ENCODE measurements at regions not wholly inside any gene's neighbourhood (a gene's known extent, or its start where the extent isn't known, plus 50 kb on each side); places are given as distances from the start of the nearest gene placed in this dataset.

DNA sequence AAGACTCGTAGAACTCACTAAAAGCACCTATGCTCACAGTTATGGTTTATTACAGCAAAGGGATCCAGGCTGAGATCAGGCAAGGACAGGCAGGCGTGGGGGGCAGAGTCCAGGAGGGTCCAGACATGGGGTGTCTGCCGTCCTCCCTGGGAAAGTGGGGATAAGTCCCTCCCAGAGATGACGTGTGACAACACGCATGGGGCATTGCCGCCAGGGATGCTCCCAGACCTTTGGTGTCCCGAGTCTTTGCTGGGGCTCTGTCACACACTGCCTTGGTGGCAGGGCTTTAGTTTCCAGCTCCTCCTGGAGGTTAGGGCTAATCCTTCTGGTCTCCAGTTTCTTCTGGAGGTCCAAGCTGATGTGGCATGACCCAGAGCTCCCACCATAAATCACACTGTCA, 226.7 kb downstream of the CTTN start:
- Histone ChIP-seq H3K4me1 (ENCODE audit: control insufficient read depth, insufficient read depth, low read length) (no peaks in the 10 kb centered on the region), H3K27ac (ENCODE audit: low read depth, low read length) (no peak overlapping the region), H3K36me3 (ENCODE audit: control insufficient read depth, insufficient read depth, low read length) (no peaks in the 10 kb centered on the region), H3K4me3 (ENCODE audit: low read length) (no peak overlapping the region), H3K27me3 (ENCODE audit: control insufficient read depth, insufficient read depth, low read length) (no peaks in the 10 kb centered on the region), H3K9ac (ENCODE audit: low read length) (no peak overlapping the region)

DNA sequence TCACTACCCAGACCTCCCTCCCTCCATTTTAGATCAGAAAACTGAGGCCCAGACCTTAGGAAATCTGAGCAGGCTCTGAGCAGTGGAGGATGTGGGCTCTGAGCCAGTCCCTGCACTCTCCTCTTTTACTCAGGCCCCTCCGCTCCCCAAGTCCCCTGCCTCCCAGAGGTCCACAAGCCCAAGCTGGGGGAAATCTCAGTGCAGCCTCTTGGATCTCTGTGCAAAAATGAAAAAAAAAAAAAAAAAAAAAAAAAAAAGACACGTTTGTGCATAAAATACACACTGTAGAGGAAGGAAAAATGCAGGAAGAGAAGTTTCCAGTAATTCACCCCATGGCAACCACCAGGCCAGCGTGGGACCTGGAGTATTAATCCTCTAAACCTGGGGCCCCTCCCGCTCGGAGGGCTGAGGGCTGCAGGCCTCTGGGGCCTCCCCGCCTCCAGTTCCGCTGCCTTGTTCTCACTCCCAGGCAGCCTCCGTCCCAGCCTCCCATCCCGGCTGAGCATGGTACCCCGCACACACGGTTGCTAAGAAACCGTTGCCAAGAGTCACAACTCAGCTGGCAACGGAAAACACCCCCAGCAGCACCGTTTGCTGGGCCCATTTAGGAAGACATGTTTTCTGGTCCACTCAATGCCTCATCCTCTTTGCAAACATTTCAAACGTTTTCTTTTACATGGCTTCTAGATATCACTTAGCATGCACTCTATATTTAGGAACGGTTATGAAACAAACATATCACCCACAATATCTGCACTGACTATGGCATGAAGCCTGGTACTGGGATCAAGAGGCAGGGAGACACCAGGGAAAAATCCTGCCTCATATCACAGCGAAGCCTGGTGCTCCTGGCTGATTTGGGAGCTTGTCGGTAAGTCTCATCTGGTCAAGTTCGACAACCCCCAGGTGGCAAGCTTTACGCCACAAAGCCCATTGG, 227.5 kb downstream of the CTTN start:
- Histone ChIP-seq H3K9ac (ENCODE audit: low read length) (no peak overlapping the region), H3K36me3 (ENCODE audit: control insufficient read depth, insufficient read depth, low read length) (no peaks in the 10 kb centered on the region), H3K4me3 (ENCODE audit: low read length) (no peak overlapping the region), H3K4me1 (ENCODE audit: control insufficient read depth, insufficient read depth, low read length) (no peaks in the 10 kb centered on the region), H3K27ac (ENCODE audit: low read depth, low read length) (no peak overlapping the region), H3K27me3 (ENCODE audit: control insufficient read depth, insufficient read depth, low read length) (no peaks in the 10 kb centered on the region)

DNA sequence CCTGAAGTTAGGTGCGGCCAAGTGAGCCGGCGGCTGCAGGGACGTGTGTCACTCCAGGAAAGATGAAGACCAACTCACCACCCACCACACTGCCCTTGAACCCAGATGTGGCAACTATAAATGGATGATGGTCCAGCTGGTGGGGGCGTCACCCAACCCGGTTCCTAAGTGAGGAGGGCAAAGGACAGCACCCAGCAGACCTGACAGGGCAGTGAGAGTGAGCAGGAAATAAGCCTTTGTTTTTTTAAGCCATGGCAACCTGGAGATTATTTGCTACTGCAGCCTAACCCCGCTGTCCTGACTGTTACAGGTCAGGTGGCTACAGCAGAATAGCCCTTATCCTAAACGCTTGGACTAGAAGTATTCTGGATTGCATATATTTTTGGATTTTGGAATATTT, 228.9 kb downstream of the CTTN start:
- no peaks in the 10 kb centered on the region for H3K36me3 ChIP-seq (ENCODE audit: control insufficient read depth, insufficient read depth, low read length)
- H3K27ac ChIP-seq (ENCODE audit: low read depth, low read length) = no peak overlapping the region

DNA sequence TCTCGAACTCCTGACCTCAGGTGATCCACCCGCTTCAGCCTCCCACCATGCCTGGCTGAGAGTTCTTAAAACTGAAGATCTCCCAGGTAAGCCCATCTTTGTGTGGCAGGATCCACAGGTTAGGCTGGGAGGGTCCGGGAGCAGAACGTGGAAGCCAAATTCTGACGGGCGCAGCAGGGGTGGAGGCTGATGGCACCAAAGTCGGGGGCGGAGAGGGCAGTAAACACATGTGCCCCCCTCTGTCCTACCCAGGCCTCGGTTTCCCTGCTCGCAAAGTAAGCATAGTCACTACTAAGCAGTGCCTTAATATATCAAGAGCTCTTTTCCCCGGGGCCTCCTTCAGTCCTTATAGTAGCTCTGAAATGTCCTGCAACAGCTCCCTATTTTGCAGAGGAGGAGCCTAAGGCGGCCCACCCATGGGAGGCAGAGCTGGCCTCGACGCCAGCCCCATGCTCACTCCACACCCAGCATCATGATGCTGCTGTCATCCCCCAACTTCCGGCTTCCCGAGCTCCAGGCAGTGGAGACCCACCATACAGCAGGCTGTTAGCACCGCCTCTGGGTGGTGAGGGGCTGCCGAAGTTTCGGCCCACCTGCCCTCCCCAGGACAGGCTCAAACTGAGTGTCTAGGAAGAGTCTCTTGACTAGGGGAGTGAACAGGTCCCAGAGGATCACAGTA, 230.0 kb downstream of the CTTN start:
- Histone ChIP-seq H3K27ac (ENCODE audit: low read depth, low read length) (no peak overlapping the region), H3K36me3 (ENCODE audit: control insufficient read depth, insufficient read depth, low read length) (no peaks in the 10 kb centered on the region), H3K9ac (ENCODE audit: low read length) (no peak overlapping the region), H3K27me3 (ENCODE audit: control insufficient read depth, insufficient read depth, low read length) (no peaks in the 10 kb centered on the region), H3K4me1 (ENCODE audit: control insufficient read depth, insufficient read depth, low read length) (no peaks in the 10 kb centered on the region), H3K4me3 (ENCODE audit: low read length) (no peak overlapping the region)

More for the DNA sequence above, 228.9 kb downstream of the CTTN start:
- Histone ChIP-seq H3K9ac (ENCODE audit: low read length) (no peak overlapping the region), H3K4me1 (ENCODE audit: control insufficient read depth, insufficient read depth, low read length) (no peaks in the 10 kb centered on the region), H3K27me3 (ENCODE audit: control insufficient read depth, insufficient read depth, low read length) (no peaks in the 10 kb centered on the region), H3K4me3 (ENCODE audit: low read length) (no peak overlapping the region)

DNA sequence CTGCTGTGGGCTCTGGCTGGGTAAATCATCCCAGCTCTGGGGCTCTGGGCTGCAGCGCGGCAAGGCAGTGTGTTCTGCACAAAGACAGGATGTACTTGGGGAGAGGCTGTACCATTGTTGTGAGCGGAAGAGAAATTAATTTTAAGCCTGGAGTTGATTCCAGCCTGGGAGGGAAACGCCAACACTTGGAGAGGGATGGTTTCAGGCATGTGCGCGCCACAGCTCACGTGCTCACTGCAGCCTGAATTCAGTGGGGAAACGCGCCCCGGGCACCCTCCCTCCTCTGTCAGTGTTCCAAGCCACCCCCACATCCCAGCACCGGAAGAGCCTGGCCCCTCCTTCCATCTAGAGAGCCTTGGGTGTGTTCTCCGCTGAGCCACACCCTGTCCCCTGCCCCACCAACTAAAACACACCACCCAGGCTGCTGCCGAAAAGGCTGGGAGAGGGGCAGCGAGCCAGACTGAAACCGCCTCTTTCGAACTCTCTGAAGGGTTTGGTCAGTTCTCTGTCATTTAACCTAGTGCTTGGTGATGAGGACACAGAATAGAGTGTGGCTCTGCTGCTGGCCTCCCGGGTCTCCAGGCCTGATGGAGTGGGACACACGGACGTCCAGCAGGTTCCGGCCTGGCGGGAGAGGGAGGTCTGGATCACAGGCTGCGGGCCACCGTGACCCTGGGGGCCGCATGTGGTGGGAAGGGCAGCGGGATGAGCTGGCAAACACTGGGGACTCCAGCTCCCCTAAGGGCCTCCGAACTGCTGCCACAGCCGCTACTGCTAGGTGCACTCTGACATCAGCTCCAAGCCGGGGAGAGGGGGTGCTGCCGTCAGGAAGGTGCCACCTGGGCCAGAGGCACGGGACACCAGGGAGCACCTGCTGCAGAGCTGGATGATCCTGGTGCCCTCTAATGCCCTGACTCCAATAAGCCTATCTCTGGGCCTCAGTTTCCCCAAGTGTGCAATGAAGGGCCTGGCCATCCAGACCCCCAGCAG, 230.8 kb downstream of the CTTN start:
- Histone ChIP-seq H3K4me1 (ENCODE audit: control insufficient read depth, insufficient read depth, low read length) (no peaks in the 10 kb centered on the region), H3K9ac (ENCODE audit: low read length) (no peak overlapping the region), H3K4me3 (ENCODE audit: low read length) (no peak overlapping the region), H3K27ac (ENCODE audit: low read depth, low read length) (no peak overlapping the region), H3K36me3 (ENCODE audit: control insufficient read depth, insufficient read depth, low read length) (no peaks in the 10 kb centered on the region), H3K27me3 (ENCODE audit: control insufficient read depth, insufficient read depth, low read length) (no peaks in the 10 kb centered on the region)

DNA sequence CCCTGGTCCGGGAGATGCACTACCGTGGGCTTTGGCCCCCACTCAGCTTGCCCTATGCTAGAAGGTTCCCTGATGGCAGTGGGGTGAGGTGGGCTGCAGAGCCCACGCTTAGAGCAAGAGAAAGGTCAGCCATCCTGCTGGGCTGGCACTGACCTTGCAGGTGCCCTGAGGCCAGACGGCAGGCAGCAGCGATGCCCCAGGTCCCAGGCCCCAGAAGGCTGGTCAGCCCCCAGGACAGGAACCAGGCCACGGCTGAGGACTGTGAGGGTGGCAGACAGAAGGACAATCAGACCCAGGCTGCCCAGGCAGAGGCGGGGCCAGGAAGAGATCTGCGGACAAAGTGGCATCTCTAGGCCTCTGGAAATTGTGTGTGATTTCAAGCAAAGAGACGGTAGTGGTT, 231.7 kb downstream of the CTTN start:
- no peak overlapping the region for H3K27ac ChIP-seq (ENCODE audit: low read depth, low read length)
- no peaks in the 10 kb centered on the region for H3K4me1 ChIP-seq (ENCODE audit: control insufficient read depth, insufficient read depth, low read length)
- H3K36me3 ChIP-seq (ENCODE audit: control insufficient read depth, insufficient read depth, low read length) = no peaks in the 10 kb centered on the region
- H3K27me3 ChIP-seq (ENCODE audit: control insufficient read depth, insufficient read depth, low read length) = no peaks in the 10 kb centered on the region
- H3K4me3 ChIP-seq (ENCODE audit: low read length) = no peak overlapping the region
- no peak overlapping the region for H3K9ac ChIP-seq (ENCODE audit: low read length)

DNA sequence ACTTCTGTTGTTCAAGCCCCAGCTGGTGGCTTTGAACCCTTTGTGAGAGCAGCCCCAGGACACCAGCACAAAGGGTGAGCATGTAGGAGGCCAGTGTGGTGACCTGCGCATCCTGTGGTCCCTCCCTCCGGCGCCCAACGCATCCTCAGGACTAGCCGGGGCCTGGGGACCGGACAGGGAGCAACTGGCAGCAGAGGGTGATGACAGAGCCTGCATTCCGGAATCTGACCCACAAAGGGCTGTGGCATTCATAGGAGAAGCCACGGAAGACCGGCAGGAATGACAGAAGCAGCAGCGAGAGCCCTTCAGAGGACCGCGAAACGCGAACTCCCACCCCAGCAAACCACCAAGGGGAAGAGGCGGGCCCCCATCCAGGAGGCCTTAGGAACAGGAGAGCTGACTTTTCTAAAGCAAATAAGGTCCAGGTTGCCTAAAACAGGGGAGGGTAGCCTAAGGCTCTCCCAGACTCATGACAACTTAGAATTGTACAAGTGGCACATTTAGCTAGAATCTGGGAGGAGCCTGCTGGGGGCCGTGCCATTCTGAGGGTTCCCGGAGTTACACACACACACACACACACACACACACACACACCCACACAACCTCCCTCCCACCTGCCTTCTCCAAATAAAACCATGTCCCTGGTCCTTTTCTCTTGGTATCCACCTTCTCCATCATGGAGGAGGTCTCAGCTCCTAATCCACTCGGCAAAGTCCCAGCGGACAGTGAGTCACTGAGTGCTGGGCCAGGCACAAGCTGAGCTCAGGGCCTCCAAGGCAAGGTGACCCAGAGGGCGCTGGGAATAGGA, 232.7 kb downstream of the CTTN start:
- H3K27me3 ChIP-seq (ENCODE audit: control insufficient read depth, insufficient read depth, low read length) = no peaks in the 10 kb centered on the region
- H3K9ac ChIP-seq (ENCODE audit: low read length) = no peak overlapping the region
- no peak overlapping the region for H3K4me3 ChIP-seq (ENCODE audit: low read length)
- H3K36me3 ChIP-seq (ENCODE audit: control insufficient read depth, insufficient read depth, low read length) = no peaks in the 10 kb centered on the region
- H3K4me1 ChIP-seq (ENCODE audit: control insufficient read depth, insufficient read depth, low read length) = no peaks in the 10 kb centered on the region
- H3K27ac ChIP-seq (ENCODE audit: low read depth, low read length) = no peak overlapping the region

DNA sequence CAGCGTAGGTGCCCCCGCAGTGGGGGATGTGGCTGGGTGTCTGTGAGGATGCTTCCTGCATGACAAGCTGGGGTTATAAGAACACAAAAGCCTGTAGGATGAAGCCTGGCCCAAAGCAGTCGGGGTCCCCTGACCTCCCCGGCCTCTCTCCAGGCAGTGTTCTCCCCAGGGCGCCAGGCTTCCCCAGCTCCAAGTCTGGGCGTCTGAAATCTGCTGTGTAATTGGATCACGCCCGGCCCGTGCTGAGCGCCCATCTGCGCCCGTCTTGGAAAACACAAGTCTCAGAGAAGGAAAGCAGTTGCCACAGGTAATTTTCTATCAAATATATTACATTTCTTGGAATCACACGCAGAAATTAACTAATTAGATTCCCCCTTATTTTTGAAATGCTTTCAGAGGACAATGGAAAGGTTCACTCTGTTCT, 233.3 kb downstream of the CTTN start:
- H3K9ac ChIP-seq (ENCODE audit: low read length) = no peak overlapping the region
- no peaks in the 10 kb centered on the region for H3K27me3 ChIP-seq (ENCODE audit: control insufficient read depth, insufficient read depth, low read length)
- no peaks in the 10 kb centered on the region for H3K4me1 ChIP-seq (ENCODE audit: control insufficient read depth, insufficient read depth, low read length)
- H3K27ac ChIP-seq (ENCODE audit: low read depth, low read length) = no peak overlapping the region
- H3K4me3 ChIP-seq (ENCODE audit: low read length) = no peak overlapping the region
- H3K36me3 ChIP-seq (ENCODE audit: control insufficient read depth, insufficient read depth, low read length) = no peaks in the 10 kb centered on the region

DNA sequence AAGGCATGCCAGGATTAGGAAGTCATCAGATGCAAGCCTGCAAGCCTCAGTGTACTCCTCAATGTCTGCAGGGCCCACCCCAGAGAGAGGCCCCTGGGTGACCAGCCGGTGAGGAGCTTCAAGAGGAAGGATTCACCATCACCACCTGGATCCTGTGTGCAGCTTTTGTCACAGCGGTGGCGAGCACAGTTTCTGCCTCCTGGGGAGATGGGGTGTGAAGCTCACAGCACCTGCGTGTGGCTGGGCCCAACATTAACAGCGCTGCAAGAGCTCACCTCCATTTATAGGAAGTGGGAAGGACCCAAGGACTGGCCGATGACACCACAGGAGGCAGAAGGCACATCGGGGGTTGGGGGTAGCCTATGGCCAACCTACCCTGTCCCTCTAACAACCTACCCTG, 235.3 kb downstream of the CTTN start:
- no peaks in the 10 kb centered on the region for H3K27me3 ChIP-seq (ENCODE audit: control insufficient read depth, insufficient read depth, low read length)
- no peak overlapping the region for H3K27ac ChIP-seq (ENCODE audit: low read depth, low read length)
- H3K9ac ChIP-seq (ENCODE audit: low read length) = no peak overlapping the region
- no peaks in the 10 kb centered on the region for H3K36me3 ChIP-seq (ENCODE audit: control insufficient read depth, insufficient read depth, low read length)
- no peak overlapping the region for H3K4me3 ChIP-seq (ENCODE audit: low read length)
- no peaks in the 10 kb centered on the region for H3K4me1 ChIP-seq (ENCODE audit: control insufficient read depth, insufficient read depth, low read length)

DNA sequence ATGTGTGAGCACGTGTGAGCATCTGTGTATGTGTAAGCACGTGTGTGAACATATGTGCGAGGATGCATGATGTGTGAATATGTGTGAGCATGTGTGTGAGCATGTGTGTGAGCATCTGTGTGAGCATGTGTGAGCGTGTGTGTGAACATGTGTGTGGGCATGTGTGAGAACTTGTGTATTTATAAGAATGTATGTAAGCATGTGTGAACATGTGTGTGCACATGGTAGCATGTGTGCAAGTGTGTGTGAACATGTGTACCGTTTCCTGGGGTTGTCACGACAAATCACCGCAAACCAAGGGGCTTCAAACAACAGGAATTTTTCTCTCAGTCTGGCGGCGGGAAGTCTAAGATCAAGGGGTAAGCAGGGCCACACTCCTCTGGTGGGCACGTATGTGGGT, 238.3 kb downstream of the CTTN start:
- Histone ChIP-seq H3K4me1 (ENCODE audit: control insufficient read depth, insufficient read depth, low read length) (no peaks in the 10 kb centered on the region), H3K27ac (ENCODE audit: low read depth, low read length) (no peak overlapping the region), H3K9ac (ENCODE audit: low read length) (no peak overlapping the region), H3K36me3 (ENCODE audit: control insufficient read depth, insufficient read depth, low read length) (no peaks in the 10 kb centered on the region), H3K4me3 (ENCODE audit: low read length) (no peak overlapping the region), H3K27me3 (ENCODE audit: control insufficient read depth, insufficient read depth, low read length) (no peaks in the 10 kb centered on the region)

DNA sequence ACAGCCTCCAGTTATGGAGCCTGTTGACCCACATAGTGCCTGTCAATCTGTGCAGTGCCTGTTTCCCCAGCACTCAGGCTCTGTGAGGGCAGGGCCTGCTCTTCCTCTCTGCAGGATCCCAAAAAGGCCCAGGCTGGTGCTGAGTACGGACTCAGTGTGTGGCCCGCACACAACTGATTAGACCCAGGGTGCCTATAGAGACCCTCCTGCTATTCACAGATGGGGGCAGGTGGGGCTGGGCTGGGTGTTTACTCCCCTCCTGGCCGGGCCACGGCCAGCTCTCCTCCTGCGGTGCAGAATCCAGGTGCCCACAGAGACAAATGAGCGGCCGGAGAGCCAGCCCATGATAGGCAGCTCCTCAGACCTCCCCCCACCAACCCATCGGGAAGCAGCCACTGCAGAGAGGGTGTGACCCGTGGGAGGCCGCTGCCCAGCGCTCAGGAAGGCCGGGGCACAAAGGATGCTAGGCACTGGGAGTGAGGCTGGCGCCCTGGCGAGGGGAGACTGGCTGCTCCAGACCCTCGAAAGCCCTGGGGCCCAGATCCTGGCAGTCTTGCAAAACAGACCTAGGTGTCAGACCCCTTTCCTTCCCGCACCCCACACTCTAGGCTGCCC, 239.0 kb downstream of the CTTN start:
- Histone ChIP-seq H3K27me3 (ENCODE audit: control insufficient read depth, insufficient read depth, low read length) (no peaks in the 10 kb centered on the region), H3K9ac (ENCODE audit: low read length) (no peak overlapping the region), H3K4me1 (ENCODE audit: control insufficient read depth, insufficient read depth, low read length) (no peaks in the 10 kb centered on the region), H3K4me3 (ENCODE audit: low read length) (no peak overlapping the region), H3K27ac (ENCODE audit: low read depth, low read length) (no peak overlapping the region), H3K36me3 (ENCODE audit: control insufficient read depth, insufficient read depth, low read length) (no peaks in the 10 kb centered on the region)

All from rectal smooth muscle tissue (tissue), 1 donor.